ENCODE measurements at regions not wholly inside any gene's neighbourhood (a gene's known extent, or its start where the extent isn't known, plus 50 kb on each side); places are given as distances from the start of the nearest gene placed in this dataset.

DNA sequence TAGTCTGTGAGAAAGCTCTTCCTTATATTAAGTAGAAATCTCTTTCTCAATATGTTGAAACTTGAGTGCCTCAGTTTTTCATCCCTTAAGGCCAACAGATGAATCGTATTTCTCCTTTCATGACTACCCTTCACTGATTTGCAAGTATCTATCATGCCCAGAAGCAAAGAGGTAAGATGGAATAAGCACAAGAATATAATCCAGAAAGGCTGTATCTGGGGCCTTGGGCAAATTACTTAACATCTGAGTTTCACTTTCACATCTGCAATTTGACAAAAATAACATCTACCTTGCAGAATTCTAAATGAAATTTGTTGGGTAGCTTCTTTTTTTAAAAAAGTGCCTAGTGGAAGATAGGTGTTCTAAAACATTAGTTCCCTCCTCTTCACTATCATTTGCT, 552.4 kb upstream of the ANO5 start:
- TF ChIP-seq, protein P1, sequence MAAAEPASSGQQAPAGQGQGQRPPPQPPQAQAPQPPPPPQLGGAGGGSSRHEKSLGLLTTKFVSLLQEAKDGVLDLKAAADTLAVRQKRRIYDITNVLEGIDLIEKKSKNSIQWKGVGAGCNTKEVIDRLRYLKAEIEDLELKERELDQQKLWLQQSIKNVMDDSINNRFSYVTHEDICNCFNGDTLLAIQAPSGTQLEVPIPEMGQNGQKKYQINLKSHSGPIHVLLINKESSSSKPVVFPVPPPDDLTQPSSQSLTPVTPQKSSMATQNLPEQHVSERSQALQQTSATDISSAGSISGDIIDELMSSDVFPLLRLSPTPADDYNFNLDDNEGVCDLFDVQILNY (CRISPR knock-in tag; IDR thresholded peaks at IDR 0.05), result no peak
- TF ChIP-seq, protein P2, sequence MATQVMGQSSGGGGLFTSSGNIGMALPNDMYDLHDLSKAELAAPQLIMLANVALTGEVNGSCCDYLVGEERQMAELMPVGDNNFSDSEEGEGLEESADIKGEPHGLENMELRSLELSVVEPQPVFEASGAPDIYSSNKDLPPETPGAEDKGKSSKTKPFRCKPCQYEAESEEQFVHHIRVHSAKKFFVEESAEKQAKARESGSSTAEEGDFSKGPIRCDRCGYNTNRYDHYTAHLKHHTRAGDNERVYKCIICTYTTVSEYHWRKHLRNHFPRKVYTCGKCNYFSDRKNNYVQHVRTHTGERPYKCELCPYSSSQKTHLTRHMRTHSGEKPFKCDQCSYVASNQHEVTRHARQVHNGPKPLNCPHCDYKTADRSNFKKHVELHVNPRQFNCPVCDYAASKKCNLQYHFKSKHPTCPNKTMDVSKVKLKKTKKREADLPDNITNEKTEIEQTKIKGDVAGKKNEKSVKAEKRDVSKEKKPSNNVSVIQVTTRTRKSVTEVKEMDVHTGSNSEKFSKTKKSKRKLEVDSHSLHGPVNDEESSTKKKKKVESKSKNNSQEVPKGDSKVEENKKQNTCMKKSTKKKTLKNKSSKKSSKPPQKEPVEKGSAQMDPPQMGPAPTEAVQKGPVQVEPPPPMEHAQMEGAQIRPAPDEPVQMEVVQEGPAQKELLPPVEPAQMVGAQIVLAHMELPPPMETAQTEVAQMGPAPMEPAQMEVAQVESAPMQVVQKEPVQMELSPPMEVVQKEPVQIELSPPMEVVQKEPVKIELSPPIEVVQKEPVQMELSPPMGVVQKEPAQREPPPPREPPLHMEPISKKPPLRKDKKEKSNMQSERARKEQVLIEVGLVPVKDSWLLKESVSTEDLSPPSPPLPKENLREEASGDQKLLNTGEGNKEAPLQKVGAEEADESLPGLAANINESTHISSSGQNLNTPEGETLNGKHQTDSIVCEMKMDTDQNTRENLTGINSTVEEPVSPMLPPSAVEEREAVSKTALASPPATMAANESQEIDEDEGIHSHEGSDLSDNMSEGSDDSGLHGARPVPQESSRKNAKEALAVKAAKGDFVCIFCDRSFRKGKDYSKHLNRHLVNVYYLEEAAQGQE (IDR thresholded peaks at IDR 0.05; ENCODE audit: borderline replicate concordance), result no peak
- TF ChIP-seq, protein P2 (CRISPR knock-in tag; IDR thresholded peaks at IDR 0.05; ENCODE audit: low read depth), result no peak
- TF ChIP-seq HDAC2 (IDR thresholded peaks at IDR 0.05) (no peak), SP1 (CRISPR knock-in tag; IDR thresholded peaks at IDR 0.05) (no peak), POLR2AphosphoS5 (IDR thresholded peaks at IDR 0.05; ENCODE audit: control insufficient read depth, insufficient read depth, low read depth, low read length) (no peak), U2AF1 (optimal IDR thresholded peaks at IDR 0.05; ENCODE audit: low read depth, low read length) (no peak), POLR2A (conservative IDR thresholded peaks at IDR 0.05) (no peak), JUN (IDR thresholded peaks at IDR 0.05; ENCODE audit: borderline replicate concordance, low read depth, low read length) (no peak), JUN (CRISPR knock-in tag; IDR thresholded peaks at IDR 0.05; ENCODE audit: borderline replicate concordance) (no peak), NCOR1 (IDR thresholded peaks at IDR 0.05) (no peak), SLC30A9 (CRISPR knock-in tag; IDR thresholded peaks at IDR 0.05) (no peak), ZNF445 (CRISPR knock-in tag; IDR thresholded peaks at IDR 0.05; ENCODE audit: low read depth) (no peak)
- TF ChIP-seq, protein P3, sequence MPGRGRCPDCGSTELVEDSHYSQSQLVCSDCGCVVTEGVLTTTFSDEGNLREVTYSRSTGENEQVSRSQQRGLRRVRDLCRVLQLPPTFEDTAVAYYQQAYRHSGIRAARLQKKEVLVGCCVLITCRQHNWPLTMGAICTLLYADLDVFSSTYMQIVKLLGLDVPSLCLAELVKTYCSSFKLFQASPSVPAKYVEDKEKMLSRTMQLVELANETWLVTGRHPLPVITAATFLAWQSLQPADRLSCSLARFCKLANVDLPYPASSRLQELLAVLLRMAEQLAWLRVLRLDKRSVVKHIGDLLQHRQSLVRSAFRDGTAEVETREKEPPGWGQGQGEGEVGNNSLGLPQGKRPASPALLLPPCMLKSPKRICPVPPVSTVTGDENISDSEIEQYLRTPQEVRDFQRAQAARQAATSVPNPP (IDR thresholded peaks at IDR 0.05; ENCODE audit: borderline replicate concordance, insufficient read depth, insufficient read length), result no peak
- TF ChIP-seq, protein P4, sequence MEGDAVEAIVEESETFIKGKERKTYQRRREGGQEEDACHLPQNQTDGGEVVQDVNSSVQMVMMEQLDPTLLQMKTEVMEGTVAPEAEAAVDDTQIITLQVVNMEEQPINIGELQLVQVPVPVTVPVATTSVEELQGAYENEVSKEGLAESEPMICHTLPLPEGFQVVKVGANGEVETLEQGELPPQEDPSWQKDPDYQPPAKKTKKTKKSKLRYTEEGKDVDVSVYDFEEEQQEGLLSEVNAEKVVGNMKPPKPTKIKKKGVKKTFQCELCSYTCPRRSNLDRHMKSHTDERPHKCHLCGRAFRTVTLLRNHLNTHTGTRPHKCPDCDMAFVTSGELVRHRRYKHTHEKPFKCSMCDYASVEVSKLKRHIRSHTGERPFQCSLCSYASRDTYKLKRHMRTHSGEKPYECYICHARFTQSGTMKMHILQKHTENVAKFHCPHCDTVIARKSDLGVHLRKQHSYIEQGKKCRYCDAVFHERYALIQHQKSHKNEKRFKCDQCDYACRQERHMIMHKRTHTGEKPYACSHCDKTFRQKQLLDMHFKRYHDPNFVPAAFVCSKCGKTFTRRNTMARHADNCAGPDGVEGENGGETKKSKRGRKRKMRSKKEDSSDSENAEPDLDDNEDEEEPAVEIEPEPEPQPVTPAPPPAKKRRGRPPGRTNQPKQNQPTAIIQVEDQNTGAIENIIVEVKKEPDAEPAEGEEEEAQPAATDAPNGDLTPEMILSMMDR (IDR thresholded peaks at IDR 0.05 in 2 of 3, conservative IDR thresholded peaks at IDR 0.05 in 1 of 3; ENCODE audit: insufficient read depth in 2 of 3, low read depth in 1 of 3, low read length in 3 of 3), result no peak
- TF ChIP-seq, protein P5, sequence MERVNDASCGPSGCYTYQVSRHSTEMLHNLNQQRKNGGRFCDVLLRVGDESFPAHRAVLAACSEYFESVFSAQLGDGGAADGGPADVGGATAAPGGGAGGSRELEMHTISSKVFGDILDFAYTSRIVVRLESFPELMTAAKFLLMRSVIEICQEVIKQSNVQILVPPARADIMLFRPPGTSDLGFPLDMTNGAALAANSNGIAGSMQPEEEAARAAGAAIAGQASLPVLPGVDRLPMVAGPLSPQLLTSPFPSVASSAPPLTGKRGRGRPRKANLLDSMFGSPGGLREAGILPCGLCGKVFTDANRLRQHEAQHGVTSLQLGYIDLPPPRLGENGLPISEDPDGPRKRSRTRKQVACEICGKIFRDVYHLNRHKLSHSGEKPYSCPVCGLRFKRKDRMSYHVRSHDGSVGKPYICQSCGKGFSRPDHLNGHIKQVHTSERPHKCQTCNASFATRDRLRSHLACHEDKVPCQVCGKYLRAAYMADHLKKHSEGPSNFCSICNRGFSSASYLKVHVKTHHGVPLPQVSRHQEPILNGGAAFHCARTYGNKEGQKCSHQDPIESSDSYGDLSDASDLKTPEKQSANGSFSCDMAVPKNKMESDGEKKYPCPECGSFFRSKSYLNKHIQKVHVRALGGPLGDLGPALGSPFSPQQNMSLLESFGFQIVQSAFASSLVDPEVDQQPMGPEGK (CRISPR knock-in tag; IDR thresholded peaks at IDR 0.05; ENCODE audit: borderline replicate concordance), result no peak
